ENCODE measurements at regions not wholly inside any gene's neighbourhood (a gene's known extent, or its start where the extent isn't known, plus 50 kb on each side); places are given as distances from the start of the nearest gene placed in this dataset.
"Not testable (repeated sequence)": the region's sequence is repeated elsewhere in the genome, so short reads cannot be mapped to it uniquely, and the experiment has no call there.

- H3K18ac ChIP-seq (ENCODE audit: low read length); H3K79me1 ChIP-seq (ENCODE audit: low read length); H3K14ac ChIP-seq (ENCODE audit: low read length); H3K4me2 ChIP-seq (ENCODE audit: low read length); H2AK5ac ChIP-seq (ENCODE audit: low read length); H3K4ac ChIP-seq (ENCODE audit: low read depth, low read length); H2BK120ac ChIP-seq (ENCODE audit: insufficient read depth, low read length, poor library complexity); H2BK5ac ChIP-seq (ENCODE audit: low read depth, low read length, poor library complexity); H3K27me3 ChIP-seq (ENCODE audit: insufficient read depth, low read length); H3K9me3 ChIP-seq (ENCODE audit: insufficient read depth, low read depth, low read length); H4K8ac ChIP-seq (ENCODE audit: low read depth, low read length); H3K4me3 ChIP-seq (ENCODE audit: low read depth, low read length); H3K23ac ChIP-seq (ENCODE audit: low read length); H2BK12ac ChIP-seq (ENCODE audit: low read length); H2AFZ ChIP-seq (ENCODE audit: insufficient read depth, low read length, poor library complexity); H3K79me2 ChIP-seq (ENCODE audit: control insufficient read depth, insufficient read depth, low read length, poor library complexity); DNase-seq; H4K91ac ChIP-seq (ENCODE audit: low read depth, low read length); H3K9ac ChIP-seq (ENCODE audit: low read length); H3K27ac ChIP-seq (ENCODE audit: low read depth, low read length); H3K36me3 ChIP-seq (ENCODE audit: control insufficient read depth in 1 of 2, insufficient read depth in 2 of 2, low read length in 2 of 2); H3K4me1 ChIP-seq (ENCODE audit: control insufficient read depth in 1 of 2, insufficient read depth in 2 of 2, low read length in 2 of 2); H4K12ac ChIP-seq (ENCODE audit: low read depth, low read length): not testable (repeated sequence)
- no CpG with 5 or more reads among the region's 5 CpGs for WGBS (ENCODE audit: extremely low coverage, insufficient coverage, insufficient read length)
Measured at GRCh38 chr15:96060591-96060990, 269.9 kb upstream of the NR2F2 start.

- Histone ChIP-seq H2BK12ac (ENCODE audit: low read length) (no peak overlapping the region), H3K36me3 (ENCODE audit: control insufficient read depth in 1 of 2, insufficient read depth in 2 of 2, low read length in 2 of 2) (no peaks in the 10 kb centered on the region), H3K4me3 (ENCODE audit: low read depth, low read length) (no peak overlapping the region), H2BK5ac (ENCODE audit: low read depth, low read length, poor library complexity) (peak overlapping the region; percentile 16), H2AK5ac (ENCODE audit: low read length) (no peak overlapping the region), H3K4ac (ENCODE audit: low read depth, low read length) (no peak overlapping the region), H3K9me3 (ENCODE audit: insufficient read depth, low read depth, low read length) (peaks cover 2% of the 10 kb centered on the region), H3K27me3 (ENCODE audit: insufficient read depth, low read length) (no peaks in the 10 kb centered on the region), H3K18ac (ENCODE audit: low read length) (no peak overlapping the region), H3K9ac (ENCODE audit: low read length) (no peak overlapping the region), H3K4me1 (ENCODE audit: control insufficient read depth in 1 of 2, insufficient read depth in 2 of 2, low read length in 2 of 2) (peaks cover 0 to 2% of the 10 kb centered on the region in 2 experiments), H3K79me1 (ENCODE audit: low read length) (no peaks in the 10 kb centered on the region), H3K79me2 (ENCODE audit: control insufficient read depth, insufficient read depth, low read length, poor library complexity) (no peaks in the 10 kb centered on the region), H3K4me2 (ENCODE audit: low read length) (no peak overlapping the region), H4K91ac (ENCODE audit: low read depth, low read length) (peak overlapping the region; percentile 70), H4K12ac (ENCODE audit: low read depth, low read length) (no peak overlapping the region), H2AFZ (ENCODE audit: insufficient read depth, low read length, poor library complexity) (no peak overlapping the region), H4K8ac (ENCODE audit: low read depth, low read length) (no peak overlapping the region), H3K23ac (ENCODE audit: low read length) (no peak overlapping the region), H2BK120ac (ENCODE audit: insufficient read depth, low read length, poor library complexity) (no peak overlapping the region), H3K14ac (ENCODE audit: low read length) (no peak overlapping the region), H3K27ac (ENCODE audit: low read depth, low read length) (peak overlapping the region; percentile 33)
- WGBS (ENCODE audit: extremely low coverage, insufficient coverage, insufficient read length) = no CpG with 5 or more reads among the region's 3 CpGs
- DNase-seq = peak; percentile 73 to 82
Measured at GRCh38 chr15:96064351-96064756, 266.1 kb upstream of the NR2F2 start.

- Histone ChIP-seq H3K27me3 (ENCODE audit: insufficient read depth, low read length) (no peaks in the 10 kb centered on the region), H4K12ac (ENCODE audit: low read depth, low read length) (no peak overlapping the region), H3K9me3 (ENCODE audit: insufficient read depth, low read depth, low read length) (peaks cover 3% of the 10 kb centered on the region), H3K4me1 (ENCODE audit: control insufficient read depth in 1 of 2, insufficient read depth in 2 of 2, low read length in 2 of 2) (peaks cover 0 to 7% of the 10 kb centered on the region in 2 experiments), H3K18ac (ENCODE audit: low read length) (no peak overlapping the region), H3K36me3 (ENCODE audit: control insufficient read depth in 1 of 2, insufficient read depth in 2 of 2, low read length in 2 of 2) (no peaks in the 10 kb centered on the region), H2AFZ (ENCODE audit: insufficient read depth, low read length, poor library complexity) (no peak overlapping the region), H2BK12ac (ENCODE audit: low read length) (no peak overlapping the region), H3K14ac (ENCODE audit: low read length) (no peak overlapping the region), H4K8ac (ENCODE audit: low read depth, low read length) (no peak overlapping the region), H3K79me2 (ENCODE audit: control insufficient read depth, insufficient read depth, low read length, poor library complexity) (no peaks in the 10 kb centered on the region), H4K91ac (ENCODE audit: low read depth, low read length) (no peak overlapping the region), H3K9ac (ENCODE audit: low read length) (no peak overlapping the region), H2BK120ac (ENCODE audit: insufficient read depth, low read length, poor library complexity) (no peak overlapping the region), H3K4me2 (ENCODE audit: low read length) (no peak overlapping the region), H2BK5ac (ENCODE audit: low read depth, low read length, poor library complexity) (no peak overlapping the region), H3K79me1 (ENCODE audit: low read length) (peaks cover 1% of the 10 kb centered on the region), H3K23ac (ENCODE audit: low read length) (no peak overlapping the region), H3K27ac (ENCODE audit: low read depth, low read length) (no peak overlapping the region), H2AK5ac (ENCODE audit: low read length) (no peak overlapping the region), H3K4ac (ENCODE audit: low read depth, low read length) (no peak overlapping the region), H3K4me3 (ENCODE audit: low read depth, low read length) (no peak overlapping the region)
- no peak for DNase-seq
- WGBS (ENCODE audit: extremely low coverage, insufficient coverage, insufficient read length) = no CpG with 5 or more reads among the region's 4 CpGs
Measured at GRCh38 chr15:96066126-96066525, 264.4 kb upstream of the NR2F2 start.

- Histone ChIP-seq H3K9ac (ENCODE audit: low read length) (peak overlapping the region; percentile 28), H3K27me3 (ENCODE audit: insufficient read depth, low read length) (no peaks in the 10 kb centered on the region)
Measured at GRCh38 chr15:96066852-96067495, 263.5 kb upstream of the NR2F2 start.

More at GRCh38 chr15:96066852-96067495, 263.5 kb upstream of the NR2F2 start:
- no peak overlapping the region for H4K8ac ChIP-seq (ENCODE audit: low read depth, low read length)
- H3K23ac ChIP-seq (ENCODE audit: low read length) = no peak overlapping the region
- H3K4me2 ChIP-seq (ENCODE audit: low read length) = no peak overlapping the region
- peak overlapping the region; percentile 63 for H3K4me3 ChIP-seq (ENCODE audit: low read depth, low read length)
- H3K79me1 ChIP-seq (ENCODE audit: low read length) = peaks cover 1% of the 10 kb centered on the region
- no peak overlapping the region for H4K12ac ChIP-seq (ENCODE audit: low read depth, low read length)
- H3K27ac ChIP-seq (ENCODE audit: low read depth, low read length) = no peak overlapping the region
- no peak overlapping the region for H2AK5ac ChIP-seq (ENCODE audit: low read length)
- no peak overlapping the region for H2BK5ac ChIP-seq (ENCODE audit: low read depth, low read length, poor library complexity)
- no peak overlapping the region for H2BK120ac ChIP-seq (ENCODE audit: insufficient read depth, low read length, poor library complexity)
- DNase-seq = no peak
- H3K36me3 ChIP-seq (ENCODE audit: control insufficient read depth in 1 of 2, insufficient read depth in 2 of 2, low read length in 2 of 2) = no peaks in the 10 kb centered on the region
- H3K9me3 ChIP-seq (ENCODE audit: insufficient read depth, low read depth, low read length) = peaks cover 3% of the 10 kb centered on the region
- H2AFZ ChIP-seq (ENCODE audit: insufficient read depth, low read length, poor library complexity) = no peak overlapping the region
- H4K91ac ChIP-seq (ENCODE audit: low read depth, low read length) = no peak overlapping the region
- no peak overlapping the region for H3K18ac ChIP-seq (ENCODE audit: low read length)
- H3K4me1 ChIP-seq (ENCODE audit: control insufficient read depth in 1 of 2, insufficient read depth in 2 of 2, low read length in 2 of 2) = peaks cover 0 to 7% of the 10 kb centered on the region in 2 experiments
- no peak overlapping the region for H3K14ac ChIP-seq (ENCODE audit: low read length)
- H2BK12ac ChIP-seq (ENCODE audit: low read length) = no peak overlapping the region
- H3K4ac ChIP-seq (ENCODE audit: low read depth, low read length) = no peak overlapping the region
- no CpG with 5 or more reads among the region's 8 CpGs for WGBS (ENCODE audit: extremely low coverage, insufficient coverage, insufficient read length)
- no peaks in the 10 kb centered on the region for H3K79me2 ChIP-seq (ENCODE audit: control insufficient read depth, insufficient read depth, low read length, poor library complexity)

All from trophoblast cell (in vitro differentiated cells and primary cell).